ENCODE measurements at regions not wholly inside any gene's neighbourhood (a gene's known extent, or its start where the extent isn't known, plus 50 kb on each side); places are given as distances from the start of the nearest gene placed in this dataset.

DNA sequence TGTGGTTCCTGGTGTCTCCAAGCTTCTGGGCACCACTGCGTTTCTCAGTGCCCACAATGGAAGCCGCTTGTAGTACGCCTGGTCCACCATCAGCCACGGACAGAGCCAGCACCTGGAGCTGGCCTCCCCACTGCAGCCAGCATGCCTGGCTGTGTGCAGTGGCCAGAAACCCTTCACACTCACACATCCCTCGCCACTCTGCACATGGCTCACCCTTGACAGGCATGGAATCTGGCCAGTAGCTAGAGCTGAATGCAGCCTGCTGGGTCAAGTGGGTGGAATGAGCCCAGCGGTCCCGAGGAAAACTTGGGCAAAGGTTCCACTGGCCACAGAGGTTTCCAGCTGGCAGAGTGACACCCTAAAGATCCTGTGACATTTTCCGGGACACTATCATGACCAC, 146.0 kb upstream of the ADO start:
- 98% methylated on average over 8 of the region's 8 CpGs for WGBS (ENCODE audit: insufficient coverage)
- no peak overlapping the region for H3K4me2 ChIP-seq (replicated peaks; ENCODE audit: low read depth, low read length, poor library complexity, severe bottlenecking)
- H3K9me3 ChIP-seq (ENCODE audit: control extremely low read depth in 1 of 3, control insufficient read depth in 2 of 3, insufficient read depth in 1 of 3, low read length in 2 of 3): peaks cover 0 to 20% (median 6%) of the 10 kb centered on the region in 3 donors
- H3K4me1 Mint-ChIP-seq: peaks cover 26% of the 10 kb centered on the region
- no peak overlapping the region for H3K4me3 Mint-ChIP-seq
- DNase-seq (no peak), ATAC-seq (ENCODE audit: low read depth) (no peak)
- H2AFZ ChIP-seq (ENCODE audit: insufficient read depth, low read depth, low read length, poor library complexity, severe bottlenecking): no peak overlapping the region
- TF ChIP-seq EZH2 (IDR thresholded peaks at IDR 0.05; ENCODE audit: borderline replicate concordance, insufficient read depth, low read depth, low read length, poor library complexity, severe bottlenecking): no peak
- TF ChIP-seq, protein P1, sequence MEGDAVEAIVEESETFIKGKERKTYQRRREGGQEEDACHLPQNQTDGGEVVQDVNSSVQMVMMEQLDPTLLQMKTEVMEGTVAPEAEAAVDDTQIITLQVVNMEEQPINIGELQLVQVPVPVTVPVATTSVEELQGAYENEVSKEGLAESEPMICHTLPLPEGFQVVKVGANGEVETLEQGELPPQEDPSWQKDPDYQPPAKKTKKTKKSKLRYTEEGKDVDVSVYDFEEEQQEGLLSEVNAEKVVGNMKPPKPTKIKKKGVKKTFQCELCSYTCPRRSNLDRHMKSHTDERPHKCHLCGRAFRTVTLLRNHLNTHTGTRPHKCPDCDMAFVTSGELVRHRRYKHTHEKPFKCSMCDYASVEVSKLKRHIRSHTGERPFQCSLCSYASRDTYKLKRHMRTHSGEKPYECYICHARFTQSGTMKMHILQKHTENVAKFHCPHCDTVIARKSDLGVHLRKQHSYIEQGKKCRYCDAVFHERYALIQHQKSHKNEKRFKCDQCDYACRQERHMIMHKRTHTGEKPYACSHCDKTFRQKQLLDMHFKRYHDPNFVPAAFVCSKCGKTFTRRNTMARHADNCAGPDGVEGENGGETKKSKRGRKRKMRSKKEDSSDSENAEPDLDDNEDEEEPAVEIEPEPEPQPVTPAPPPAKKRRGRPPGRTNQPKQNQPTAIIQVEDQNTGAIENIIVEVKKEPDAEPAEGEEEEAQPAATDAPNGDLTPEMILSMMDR (IDR thresholded peaks at IDR 0.05): no peak
- intact Hi-C loops (cut with micrococcal nuclease): no loop called here
- H3K4me3 ChIP-seq (ENCODE audit: control extremely low read depth in 1 of 5, extremely low read depth in 1 of 5, insufficient read depth in 1 of 5, low read depth in 2 of 5, low read length in 4 of 5): no peak overlapping the region
- H3K9me3 Mint-ChIP-seq (ENCODE audit: insufficient read depth): peaks cover 7% of the 10 kb centered on the region
- ChIA-PET CTCF (interaction anchor here (1.1 kb wide), 1 partner anchor 45 kb away, joined by 3 read pairs; no protein-coding TSS in a partner anchor), POLR2A (no interaction called here)
- H3K27me3 Mint-ChIP-seq: peaks cover 6% of the 10 kb centered on the region
- H3K27ac ChIP-seq (ENCODE audit: low read length in 2 of 2): no peak overlapping the region
- no peaks in the 10 kb centered on the region for H3K79me2 ChIP-seq (ENCODE audit: control insufficient read depth, insufficient read depth, low read length)
- H3K27me3 ChIP-seq (replicated peaks in 1 of 4; ENCODE audit: control extremely low read depth in 1 of 4, control insufficient read depth in 3 of 4, insufficient read depth in 4 of 4, low read length in 3 of 4): peaks cover 0 to 18% (median 2%) of the 10 kb centered on the region in 4 experiments
- no peak overlapping the region for H3K27ac Mint-ChIP-seq
- no peaks in the 10 kb centered on the region for H3K36me3 ChIP-seq (replicated peaks in 1 of 2; ENCODE audit: control extremely low read depth in 1 of 2, control insufficient read depth in 1 of 2, extremely low read depth in 1 of 2, insufficient read depth in 2 of 2, low read length in 1 of 2)
- peaks cover 22 to 25% of the 10 kb centered on the region in 2 donors for H3K4me1 ChIP-seq (ENCODE audit: control insufficient read depth in 2 of 2, insufficient read depth in 2 of 2, low read length in 2 of 2)
- no peak overlapping the region for H3K9ac ChIP-seq (ENCODE audit: low read length)
- H4K20me1 ChIP-seq (ENCODE audit: control insufficient read depth, insufficient read depth, low read length, poor library complexity, severe bottlenecking): no peaks in the 10 kb centered on the region

DNA sequence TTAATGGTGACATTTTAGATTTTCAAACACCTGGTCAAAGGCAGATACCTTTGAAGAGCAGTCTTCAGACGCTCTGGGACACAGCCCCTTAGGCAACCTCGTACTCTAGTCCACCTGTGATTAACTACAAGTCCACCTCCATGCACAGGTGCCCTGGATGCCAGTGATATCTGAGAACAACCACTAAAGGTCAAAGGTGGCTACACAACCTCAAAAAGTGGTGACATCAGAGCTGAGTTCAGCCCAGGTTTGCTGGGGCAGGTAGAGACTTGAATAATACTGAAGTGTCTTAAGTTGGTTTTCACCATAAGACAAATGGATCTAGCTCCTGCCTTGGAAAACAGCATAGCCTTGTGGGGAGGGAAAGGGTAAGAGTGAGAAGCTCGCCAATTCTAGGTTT, 143.4 kb upstream of the ADO start:
- Mint-ChIP-seq H3K9me3 (ENCODE audit: insufficient read depth) (no peaks in the 10 kb centered on the region), H3K4me3 (no peak overlapping the region), H3K27ac (no peak overlapping the region), H3K27me3 (peaks cover 6% of the 10 kb centered on the region), H3K4me1 (peaks cover 6% of the 10 kb centered on the region)
- Histone ChIP-seq H3K4me3 (ENCODE audit: control extremely low read depth in 1 of 5, extremely low read depth in 1 of 5, insufficient read depth in 1 of 5, low read depth in 2 of 5, low read length in 4 of 5) (no peak overlapping the region), H3K9ac (ENCODE audit: low read length) (no peak overlapping the region), H3K27ac (ENCODE audit: low read length in 2 of 2) (no peak overlapping the region), H3K4me1 (ENCODE audit: control insufficient read depth in 2 of 2, insufficient read depth in 2 of 2, low read length in 2 of 2) (no peaks in the 10 kb centered on the region), H2AFZ (ENCODE audit: insufficient read depth, low read depth, low read length, poor library complexity, severe bottlenecking) (no peak overlapping the region), H3K36me3 (replicated peaks in 1 of 2; ENCODE audit: control extremely low read depth in 1 of 2, control insufficient read depth in 1 of 2, extremely low read depth in 1 of 2, insufficient read depth in 2 of 2, low read length in 1 of 2) (no peaks in the 10 kb centered on the region), H3K9me3 (ENCODE audit: control extremely low read depth in 1 of 3, control insufficient read depth in 2 of 3, insufficient read depth in 1 of 3, low read length in 2 of 3) (peaks cover 0 to 8% (median 0%) of the 10 kb centered on the region in 3 donors), H3K4me2 (replicated peaks; ENCODE audit: low read depth, low read length, poor library complexity, severe bottlenecking) (no peak overlapping the region), H4K20me1 (ENCODE audit: control insufficient read depth, insufficient read depth, low read length, poor library complexity, severe bottlenecking) (no peaks in the 10 kb centered on the region), H3K79me2 (ENCODE audit: control insufficient read depth, insufficient read depth, low read length) (no peaks in the 10 kb centered on the region), H3K27me3 (replicated peaks in 1 of 4; ENCODE audit: control extremely low read depth in 1 of 4, control insufficient read depth in 3 of 4, insufficient read depth in 4 of 4, low read length in 3 of 4) (peaks cover 0 to 8% (median 2%) of the 10 kb centered on the region in 4 experiments)
- intact Hi-C loops (cut with micrococcal nuclease): no loop called here
- ChIA-PET POLR2A (no interaction called here), CTCF (no interaction called here)
- DNase-seq: no peak
- WGBS (ENCODE audit: insufficient coverage): no CpG with 5 or more reads among the region's 3 CpGs
- no peak for ATAC-seq (ENCODE audit: low read depth)
- TF ChIP-seq, protein P1 (IDR thresholded peaks at IDR 0.05): no peak
- no peak for TF ChIP-seq EZH2 (IDR thresholded peaks at IDR 0.05; ENCODE audit: borderline replicate concordance, insufficient read depth, low read depth, low read length, poor library complexity, severe bottlenecking)
